Esophagus squamous epithelium (tissue), 4 donors: ENCODE measurements at regions not wholly inside any gene's neighbourhood (a gene's known extent, or its start where the extent isn't known, plus 50 kb on each side); places are given as distances from the start of the nearest gene placed in this dataset.

Experiments used
- CTCF ChIP-seq, 6 experiments: fragments of 450-650 bp in 4 of 6; fragments of 200-600 bp in 2 of 6; sonication (generic) in 2 of 6; IDR thresholded peaks; one replicate each; pipeline ENCODE4 v1.5.1; 2016 to 2019; ENCODE audit warnings: antibody characterized with exemption in 6 of 6, mild to moderate bottlenecking in 4 of 6, moderate library complexity in 4 of 6
- POLR2A ChIP-seq, 4 donors: fragments of 450-650 bp; IDR thresholded peaks; one replicate each; pipeline ENCODE4 v1.6.1; 2017; ENCODE audit warnings: antibody characterized with exemption in 4 of 4, mild to moderate bottlenecking in 4 of 4, moderate library complexity in 3 of 4

GRCh38 chr13:68232351-68233130 is 1002.4 kb upstream of the PCDH9 start:
- no peak for TF ChIP-seq CTCF (IDR thresholded peaks at IDR 0.05)
- no peak for TF ChIP-seq POLR2A (IDR thresholded peaks at IDR 0.05)
